ENCODE measurements at regions not wholly inside any gene's neighbourhood (a gene's known extent, or its start where the extent isn't known, plus 50 kb on each side); places are given as distances from the start of the nearest gene placed in this dataset.
"Not testable (repeated sequence)": the region's sequence is repeated elsewhere in the genome, so short reads cannot be mapped to it uniquely, and the experiment has no call there.

DNA sequence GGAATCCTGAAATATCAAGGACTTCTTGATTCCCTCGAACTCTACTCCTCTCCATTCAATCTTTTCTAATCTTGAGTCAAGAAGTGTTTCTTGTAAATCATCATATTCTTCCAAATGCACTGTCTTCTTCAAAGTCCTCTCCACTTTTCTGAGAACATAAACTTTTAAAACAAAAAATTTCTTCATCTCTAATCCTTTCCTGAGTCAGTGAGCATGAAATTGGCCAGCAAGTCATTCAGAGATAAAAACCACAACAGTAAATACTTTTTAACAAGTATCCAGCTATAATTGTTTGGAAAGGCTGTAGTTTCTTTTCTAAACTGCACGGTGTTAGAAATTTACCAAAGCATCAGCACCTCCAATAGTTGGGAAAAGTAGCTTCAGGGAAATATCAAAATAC, 312.6 kb upstream of the GALNT5 start:
- DNase-seq, result no peak

DNA sequence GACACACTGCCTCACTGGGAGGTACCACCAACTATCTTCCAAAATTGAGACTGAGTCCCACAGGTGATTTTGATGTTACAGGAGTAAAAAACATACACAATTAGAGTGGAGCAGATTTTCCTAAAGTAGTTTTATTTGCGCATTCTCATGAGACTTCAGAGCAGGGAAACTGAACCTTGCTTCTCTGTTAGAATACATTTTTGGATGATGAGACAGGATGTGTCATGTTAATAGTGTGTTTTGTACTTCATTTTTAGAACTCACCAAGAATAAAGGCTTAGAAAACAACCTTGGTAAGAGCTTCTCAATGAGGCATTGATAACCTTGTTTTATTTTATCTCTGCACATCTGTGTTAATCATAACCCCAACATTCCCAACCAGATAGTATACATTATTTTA, 310.2 kb upstream of the GALNT5 start:
- DNase-seq, result no peak

DNA sequence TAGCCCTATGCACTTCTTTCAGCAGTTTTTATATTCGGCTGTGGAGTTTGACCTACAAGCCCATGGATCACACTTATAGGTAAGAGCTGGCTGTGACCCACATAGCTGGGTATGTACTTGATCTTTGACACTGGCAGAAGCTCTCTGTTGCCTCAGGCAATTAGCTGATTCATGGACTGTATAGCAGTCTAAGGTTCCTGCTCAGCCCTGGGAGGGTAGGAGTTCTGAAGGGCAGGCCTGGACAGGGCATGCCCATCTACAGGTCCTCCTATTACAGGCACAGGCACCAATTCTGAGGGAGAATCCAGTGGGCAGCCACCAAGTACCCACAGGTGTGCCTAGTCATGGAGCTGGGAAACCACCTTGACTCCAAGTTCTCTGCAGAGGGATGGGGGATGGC, 301.8 kb upstream of the GALNT5 start:
- no peak for DNase-seq

DNA sequence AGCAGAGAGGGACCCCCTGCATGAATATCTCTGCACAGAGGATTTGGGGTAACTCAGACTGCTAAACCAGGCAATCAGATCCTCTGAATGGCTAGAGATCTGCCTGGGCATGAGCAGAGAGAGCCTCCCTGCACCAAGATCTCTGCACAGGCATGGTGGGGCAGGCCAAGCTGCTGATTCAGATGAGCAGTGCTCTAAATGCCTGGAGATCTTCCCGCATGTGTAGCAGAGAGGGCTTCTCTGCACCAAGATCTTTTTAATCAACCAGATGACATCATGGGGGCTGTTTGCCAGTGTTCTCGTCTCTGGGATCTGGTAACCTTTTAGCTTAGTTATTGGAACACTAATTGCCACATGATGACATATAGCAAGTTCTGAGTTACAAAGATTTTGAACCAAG, 301.3 kb upstream of the GALNT5 start:
- no peak for DNase-seq

DNA sequence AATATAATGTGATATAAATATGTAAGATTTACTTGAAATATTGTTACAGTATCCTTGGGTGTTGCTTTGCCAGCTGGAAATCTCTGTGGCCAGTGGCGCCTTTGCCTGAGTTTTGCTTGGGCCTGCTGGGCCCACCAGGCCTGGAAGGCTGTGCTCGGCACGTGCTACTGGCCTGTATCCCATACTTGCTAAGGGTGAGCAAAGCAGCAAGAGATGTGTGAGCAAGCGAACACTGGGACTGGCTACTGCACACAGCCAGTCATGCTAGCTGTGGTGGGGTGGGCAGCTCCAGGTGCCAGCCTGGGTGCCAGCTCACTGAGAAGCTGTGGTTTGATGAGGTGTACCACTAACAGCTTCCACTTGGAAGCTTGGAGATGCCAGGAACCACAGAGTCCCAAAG, 299.1 kb upstream of the GALNT5 start:
- DNase-seq, result no peak

DNA sequence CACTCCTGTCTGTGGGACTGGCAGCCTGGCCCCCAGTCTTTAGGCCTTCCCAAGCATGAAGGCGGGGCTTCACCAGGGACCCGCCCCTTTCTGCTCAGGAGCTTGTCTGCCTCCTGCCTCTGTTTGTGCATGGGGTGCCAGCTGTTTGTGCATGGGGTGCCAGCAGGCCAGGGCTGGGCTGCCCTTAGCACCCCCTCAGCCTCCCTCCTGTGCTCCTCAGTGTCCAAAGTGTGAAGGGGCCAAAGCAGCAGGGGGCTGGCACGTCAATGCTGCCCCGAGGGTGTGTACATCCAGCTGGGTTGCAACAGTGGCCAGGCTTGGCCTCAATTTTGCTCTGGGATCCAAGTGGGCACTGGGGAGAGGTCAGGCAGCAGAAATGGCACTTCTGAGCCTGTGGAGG, 298.0 kb upstream of the GALNT5 start:
- no peak for DNase-seq

DNA sequence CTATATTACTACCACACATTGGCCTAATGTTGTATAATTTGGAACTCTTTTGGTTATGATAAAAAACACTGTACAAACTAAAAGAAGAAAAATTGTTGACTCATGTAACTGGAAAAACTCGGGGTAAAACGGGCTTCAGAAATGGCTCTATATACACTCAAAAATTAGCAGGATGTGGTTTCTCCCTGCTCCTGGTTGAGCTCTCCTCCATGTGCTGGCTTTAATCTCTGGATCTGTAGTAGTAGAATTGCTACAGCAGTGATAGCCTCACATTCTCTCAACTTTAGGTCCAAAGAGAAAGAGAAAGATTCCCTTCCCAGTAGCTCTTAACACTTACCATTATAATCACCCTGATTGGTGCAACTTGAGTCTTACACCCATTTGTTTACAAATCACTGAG, 274.9 kb upstream of the GALNT5 start:
- no peak for DNase-seq

DNA sequence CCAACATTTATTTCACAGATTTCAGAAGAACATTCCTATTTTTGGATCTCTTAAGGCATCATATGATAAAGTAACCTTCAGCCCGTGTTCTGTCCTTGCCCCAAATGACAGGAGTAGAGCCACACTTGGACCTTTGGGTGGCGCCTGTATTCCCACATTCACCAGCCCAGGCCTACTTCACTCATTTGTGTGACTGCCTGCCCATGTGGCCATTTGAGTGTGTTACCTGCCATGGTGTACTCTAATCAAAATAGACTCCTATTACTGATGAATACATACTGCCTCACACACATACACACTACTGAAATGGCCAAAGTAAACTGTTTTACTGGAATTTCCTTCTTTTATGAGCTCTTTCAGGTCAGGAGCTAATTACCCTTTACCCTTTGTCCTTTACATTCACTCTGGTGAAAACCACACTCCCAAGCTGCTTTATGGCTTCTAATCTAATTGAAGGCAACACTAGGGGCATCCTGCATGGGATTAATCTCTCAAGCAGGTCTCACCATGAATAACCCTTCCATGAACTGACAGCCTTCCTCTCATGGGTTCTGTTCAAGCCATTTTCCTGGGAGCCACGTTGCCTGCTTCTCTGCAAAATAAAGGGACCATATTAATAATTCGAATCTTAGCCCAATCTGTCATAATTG, 271.0 kb upstream of the GALNT5 start:
- DNase-seq, result no peak

DNA sequence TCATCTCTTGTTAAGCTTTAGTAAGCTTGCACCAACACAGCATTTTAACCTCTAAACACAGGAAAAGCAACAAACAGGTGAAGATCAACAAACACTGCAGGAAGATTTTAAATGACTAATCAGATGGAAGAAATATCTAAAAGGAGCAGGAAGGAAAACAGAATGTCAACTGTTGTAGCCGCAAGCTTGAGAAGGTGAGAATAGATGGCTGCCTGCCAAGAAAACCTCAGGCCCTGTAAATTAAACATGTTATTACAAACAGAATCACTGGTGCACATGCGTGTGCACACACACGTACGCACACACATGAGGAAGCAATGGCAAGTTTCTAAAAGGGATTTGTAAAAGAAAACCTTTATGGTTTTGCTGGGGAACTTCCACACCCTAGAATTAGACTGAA, 257.8 kb upstream of the GALNT5 start:
- DNase-seq, result peak; percentile 8

DNA sequence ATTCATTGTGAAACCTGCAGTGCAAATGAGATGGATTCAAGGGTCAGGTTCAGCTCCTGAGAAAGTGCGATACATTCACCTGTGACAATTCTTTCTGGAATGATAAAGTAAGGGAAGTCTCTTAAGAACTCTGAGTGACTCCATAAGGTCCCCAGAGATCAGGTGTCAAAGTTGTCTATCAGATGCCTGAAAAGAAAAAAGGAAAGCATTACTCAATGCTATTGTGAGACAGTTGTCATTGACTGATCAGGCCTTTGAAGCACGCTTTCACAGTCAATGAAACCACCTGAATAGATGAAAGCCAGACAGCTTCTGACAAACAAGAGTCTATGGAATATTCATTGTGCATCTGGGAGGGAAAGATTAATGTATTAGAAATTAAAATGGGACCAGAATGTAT, 252.7 kb upstream of the GALNT5 start:
- DNase-seq, result no peak

DNA sequence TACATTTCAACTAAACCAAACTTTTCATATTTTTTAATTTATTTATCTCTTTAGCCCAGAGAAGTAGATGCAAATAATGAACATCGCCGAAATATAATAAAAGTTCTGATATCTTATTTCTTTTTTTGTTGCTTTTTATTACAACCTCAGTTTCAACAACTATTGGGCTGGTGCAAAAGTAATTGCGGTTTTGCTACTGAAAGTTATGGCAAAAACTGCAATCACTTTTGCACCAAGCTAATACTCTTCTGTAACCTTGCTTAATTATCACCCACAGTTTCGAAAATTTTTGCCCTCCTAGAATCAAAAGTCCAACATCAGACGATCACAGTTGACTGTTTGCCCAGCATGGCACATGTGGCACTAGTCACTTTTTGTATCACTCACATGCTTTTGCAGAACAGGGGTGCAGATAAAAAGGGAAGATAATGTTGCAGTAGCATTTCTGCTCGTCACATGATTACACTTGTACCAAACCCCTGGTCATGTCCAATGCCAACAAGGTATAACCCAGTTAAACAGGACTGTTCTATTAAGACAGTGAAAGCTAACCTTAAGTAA, 242.4 kb upstream of the GALNT5 start:
- DNase-seq, result no peak

DNA sequence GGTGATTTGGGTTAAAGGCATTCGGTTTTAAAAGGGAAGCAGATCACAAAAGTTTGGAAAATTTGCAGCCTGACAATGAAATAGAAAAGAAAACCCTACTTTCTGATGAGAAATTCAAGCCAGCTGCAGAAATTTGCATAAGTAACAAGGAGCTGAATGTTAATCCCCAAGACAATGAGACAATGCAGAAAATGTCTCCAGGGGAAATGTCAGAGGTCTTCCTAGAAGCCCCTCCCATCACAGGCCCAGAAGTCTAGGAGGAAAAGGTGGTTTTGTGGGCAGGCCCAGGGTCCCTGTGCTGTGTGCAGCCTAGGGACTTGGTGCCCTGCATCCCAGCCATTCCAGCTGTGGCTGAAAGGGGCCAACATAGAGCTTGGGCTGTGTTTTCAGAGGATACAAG, 234.2 kb upstream of the GALNT5 start:
- not testable (repeated sequence) for DNase-seq

DNA sequence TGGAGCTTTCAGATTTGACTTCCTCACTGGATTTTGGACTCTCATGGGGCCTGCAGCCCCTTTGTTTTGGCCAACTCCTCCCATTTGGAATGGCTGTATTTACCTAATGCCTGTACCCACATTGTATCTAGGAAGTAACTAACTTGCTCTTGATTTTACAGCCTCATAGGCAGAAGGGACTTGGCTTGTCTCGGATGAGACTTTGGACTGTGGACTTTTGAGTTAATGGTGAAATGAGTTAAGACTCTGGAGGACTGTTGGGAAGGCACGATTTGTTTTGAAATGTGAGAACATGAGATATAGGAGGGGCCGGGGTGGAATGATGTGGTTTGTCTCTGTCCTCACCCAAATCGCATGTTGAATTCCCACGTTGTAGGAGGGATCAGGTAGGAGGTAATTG, 233.4 kb upstream of the GALNT5 start:
- no peak for DNase-seq

DNA sequence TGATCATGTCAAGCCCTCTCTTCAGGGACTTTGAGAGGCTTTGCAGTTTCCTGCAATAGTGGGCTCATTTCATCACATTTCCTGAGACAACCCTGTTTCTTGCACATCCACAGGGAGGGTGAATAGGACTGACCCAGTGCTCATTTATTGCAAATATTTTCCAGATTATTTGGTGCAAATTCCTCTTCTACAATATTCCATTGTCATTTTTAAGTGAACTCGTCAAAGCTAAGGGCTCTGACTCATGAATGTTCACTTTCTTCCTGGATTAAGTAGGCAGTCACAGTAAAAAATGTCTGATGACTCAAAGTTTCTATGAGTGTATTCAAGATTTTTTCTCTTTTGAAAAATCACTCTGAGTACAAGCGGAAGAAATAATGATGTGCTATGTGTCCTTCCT, 225.5 kb upstream of the GALNT5 start:
- no peak for DNase-seq

DNA sequence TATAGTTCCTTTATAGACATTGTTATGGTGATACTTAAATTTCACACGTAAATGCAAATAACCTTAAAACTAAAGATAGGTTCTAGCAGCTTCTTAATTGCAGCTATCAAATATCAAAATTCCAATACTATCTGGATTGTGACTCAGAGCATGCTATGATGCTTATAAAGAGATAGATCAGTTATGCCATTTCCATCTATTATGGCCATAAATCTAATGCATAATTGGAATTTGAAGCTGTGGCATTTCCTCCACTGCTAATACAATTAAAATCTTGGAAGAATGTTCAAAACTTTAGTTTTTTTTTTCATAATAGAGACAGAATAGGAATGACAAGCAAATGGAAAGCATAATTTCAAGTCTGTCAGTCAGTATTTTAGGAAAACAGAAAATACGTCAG, 220.8 kb upstream of the GALNT5 start:
- no peak for DNase-seq

DNA sequence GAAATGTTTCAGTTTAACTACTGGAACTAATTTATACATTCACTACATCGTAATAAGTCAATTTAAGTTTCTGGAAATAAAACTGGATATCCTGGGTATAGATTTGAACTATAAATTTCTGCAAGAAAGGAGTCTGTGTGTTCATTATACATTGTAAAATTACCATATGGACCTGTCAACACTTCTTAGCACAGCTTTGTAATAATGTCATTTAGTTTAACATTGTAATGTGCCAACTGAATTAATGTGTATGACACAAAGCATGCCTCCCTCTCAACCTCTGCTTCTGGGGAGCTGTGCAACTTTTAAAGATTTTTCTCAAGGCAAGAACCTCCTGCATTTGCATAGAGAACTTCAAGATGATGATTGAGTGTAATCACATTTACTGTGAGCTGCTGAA, 213.7 kb upstream of the GALNT5 start:
- no peak for DNase-seq

DNA sequence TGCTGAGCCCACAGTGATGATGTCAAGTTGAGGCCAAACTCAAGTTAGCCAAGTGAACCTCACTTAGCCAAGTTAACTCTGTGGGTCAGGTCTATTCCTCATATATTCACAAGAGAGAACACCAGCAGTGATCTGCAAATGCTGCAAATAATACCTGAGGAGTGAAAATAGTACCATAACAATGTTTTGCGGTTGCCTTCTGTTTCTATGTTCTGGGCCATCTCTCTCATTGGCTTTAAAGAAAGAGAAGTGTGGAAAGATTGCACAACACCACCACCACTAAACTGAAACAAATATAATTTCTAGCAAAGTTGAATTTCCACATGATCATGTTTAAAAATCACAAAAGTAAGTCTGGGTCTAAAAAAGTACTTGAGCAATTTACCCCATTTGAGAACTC, 211.1 kb upstream of the GALNT5 start:
- DNase-seq, result no peak

DNA sequence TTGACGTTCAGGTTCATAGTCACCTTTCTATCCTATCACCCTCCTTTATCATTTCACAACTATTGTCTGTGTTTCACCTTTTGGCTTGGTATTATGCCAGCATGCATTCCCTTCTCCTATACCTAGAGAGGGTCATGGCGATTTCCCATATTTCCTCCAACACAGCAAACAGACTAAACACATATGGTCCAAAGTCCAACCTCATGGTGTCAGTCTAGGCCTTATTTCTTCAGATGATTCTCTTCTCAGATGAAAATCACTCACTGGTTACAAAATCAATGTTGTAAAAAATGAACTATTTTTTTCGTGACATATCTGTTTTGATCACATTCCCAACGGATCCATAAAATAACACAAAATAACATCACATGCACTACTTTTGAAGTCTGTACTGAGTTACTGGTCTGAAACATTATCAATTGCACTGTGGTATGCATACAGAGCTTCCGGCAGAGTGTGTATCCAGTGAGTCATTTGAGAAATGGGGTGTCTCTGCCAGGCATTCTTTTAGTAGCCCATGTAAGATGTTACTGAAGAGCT, 204.8 kb upstream of the GALNT5 start:
- DNase-seq, result no peak

DNA sequence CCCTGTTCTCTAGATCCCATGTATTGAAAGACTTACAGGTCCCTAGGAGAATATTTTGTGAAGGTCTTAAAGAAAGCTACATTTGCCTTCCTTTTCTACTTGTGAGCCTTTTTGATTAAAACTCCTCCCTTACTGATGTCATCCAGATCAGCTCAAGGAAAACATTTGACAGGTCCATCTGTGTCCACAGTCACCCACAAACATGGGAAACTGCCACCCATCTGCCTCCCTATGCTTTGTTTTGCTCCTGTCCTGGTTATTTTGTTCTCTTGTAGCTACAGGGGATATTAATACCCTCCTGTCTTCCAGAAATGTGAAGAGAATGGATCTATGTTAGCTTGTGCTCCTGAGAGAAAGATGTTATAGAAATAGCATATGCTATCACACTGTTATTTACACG, 203.6 kb upstream of the GALNT5 start:
- DNase-seq, result no peak

DNA sequence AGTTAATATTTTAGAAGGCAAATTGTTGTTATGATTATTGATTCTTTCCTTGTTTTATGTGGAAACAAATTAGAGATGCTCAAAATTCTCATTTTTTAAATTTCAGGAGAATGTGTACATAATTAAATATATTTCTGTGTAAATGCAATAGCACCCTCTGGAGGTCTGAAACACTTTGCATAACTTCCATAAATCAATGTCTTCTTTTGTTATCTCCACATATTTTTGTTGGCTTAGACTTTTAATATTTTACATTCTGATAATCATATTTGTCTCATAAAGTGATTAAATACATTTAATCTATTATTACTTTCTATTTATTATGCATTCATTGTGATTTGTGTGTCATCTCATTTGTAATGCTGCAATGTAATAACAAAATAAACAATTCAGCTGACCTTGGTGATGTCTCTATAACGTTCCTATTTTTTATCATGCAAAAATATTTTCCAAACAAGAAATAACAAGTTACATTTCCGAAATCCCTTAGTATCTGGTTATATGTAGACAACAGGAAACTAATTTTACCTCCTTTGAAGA, 201.8 kb upstream of the GALNT5 start:
- DNase-seq, result peak; percentile 29

DNA sequence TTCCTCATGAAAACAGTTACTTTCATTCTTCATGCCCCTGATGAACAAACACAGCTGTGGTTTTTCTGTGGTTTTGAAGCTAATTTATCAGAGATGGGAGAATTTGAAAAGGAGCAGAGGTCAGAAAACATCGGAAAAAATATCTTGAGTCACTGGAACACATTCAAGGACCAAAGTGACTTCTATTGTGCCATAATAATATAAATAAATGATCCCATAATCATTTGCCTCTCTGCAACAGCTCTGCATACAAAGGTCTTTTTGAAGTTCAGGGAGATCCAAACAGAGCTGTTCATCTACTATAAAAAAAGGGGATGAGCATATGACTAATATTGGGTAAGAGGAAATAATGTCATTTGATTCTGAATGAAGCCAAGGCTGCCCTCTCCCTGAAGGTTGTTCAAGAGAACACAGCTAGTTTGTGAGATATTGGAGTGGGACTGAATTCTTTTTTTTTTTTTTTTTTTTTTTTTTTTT, 201.3 kb upstream of the GALNT5 start:
- no peak for DNase-seq

DNA sequence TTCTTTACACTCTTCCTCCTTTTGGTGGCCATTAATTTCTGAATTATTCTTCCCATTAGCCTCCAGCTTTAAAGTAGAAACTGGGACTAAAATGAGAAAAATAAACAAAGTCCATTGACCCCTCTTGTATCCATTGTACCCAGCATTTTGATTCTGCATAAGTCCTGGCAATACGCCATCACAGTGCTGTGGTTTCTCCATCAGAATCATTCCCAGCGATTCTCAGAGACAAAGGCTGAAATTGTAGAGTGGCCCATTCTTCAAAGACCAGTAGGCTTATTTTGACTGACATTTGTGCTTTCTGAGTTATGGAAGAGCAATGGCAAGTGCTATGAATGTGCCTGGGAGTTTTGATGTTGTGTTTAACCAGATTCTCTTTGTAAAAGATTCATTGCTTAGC, 199.3 kb upstream of the GALNT5 start:
- DNase-seq, result no peak

DNA sequence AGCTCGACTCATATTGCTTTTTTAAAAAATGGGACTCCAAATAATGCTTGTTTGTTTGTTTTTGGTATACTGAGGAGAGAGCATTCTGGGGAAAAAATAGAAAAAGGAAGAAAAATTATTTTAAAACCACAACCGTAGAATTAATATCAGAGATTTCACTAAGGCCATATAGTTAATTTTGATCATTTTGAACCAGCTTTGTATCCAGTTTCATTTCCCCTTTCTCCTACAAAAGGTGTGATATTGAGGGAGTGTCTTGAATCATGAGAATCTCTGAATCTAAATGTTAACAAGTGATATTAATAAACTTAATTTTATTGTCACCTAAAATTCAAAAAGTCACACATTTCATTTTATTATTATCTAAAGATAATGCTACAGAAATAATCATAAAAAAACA, 198.5 kb upstream of the GALNT5 start:
- DNase-seq, result no peak

DNA sequence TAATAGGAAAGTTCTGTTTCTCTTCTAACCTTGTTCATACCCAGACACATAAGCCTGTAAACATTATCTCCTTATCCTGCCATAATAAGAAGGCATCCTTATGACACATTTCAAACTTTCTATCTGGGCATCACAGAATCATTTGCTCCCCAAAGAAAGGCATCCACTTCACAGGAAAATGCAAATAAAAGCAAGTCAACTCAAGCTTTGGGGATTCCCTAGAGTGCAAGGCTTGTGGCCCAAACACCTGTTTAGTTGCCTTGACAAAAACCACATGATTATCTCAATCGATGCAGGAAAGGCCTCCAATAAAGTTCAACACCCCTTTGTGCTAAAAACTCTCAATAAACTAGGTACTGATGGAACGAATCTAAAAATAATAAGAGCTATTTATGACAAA, 195.7 kb upstream of the GALNT5 start:
- DNase-seq, result no peak

DNA sequence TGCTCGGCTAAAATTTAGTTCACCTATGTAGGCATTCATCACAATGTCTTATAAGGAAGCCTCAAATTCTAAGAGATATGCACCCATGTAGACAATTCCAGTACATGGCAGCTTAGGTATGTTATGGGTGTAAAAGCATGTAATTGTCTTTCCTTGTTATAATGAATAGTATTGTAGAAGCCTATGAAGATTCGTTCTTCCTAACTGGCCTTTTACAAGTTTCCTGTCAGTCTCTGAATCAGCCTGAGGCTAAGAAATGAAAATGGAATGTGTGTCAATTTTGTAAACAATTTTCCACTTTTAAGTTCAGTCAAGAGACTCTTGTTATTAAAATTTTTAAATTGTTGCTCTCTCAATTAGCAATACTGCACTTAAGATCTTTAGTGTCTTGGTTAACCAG, 189.9 kb upstream of the GALNT5 start:
- DNase-seq, result no peak

Data from NCI-H2029 treated with DMSO at 0.1 percent for 48 hours (cell line).